ENCODE measurements at regions not wholly inside any gene's neighbourhood (a gene's known extent, or its start where the extent isn't known, plus 50 kb on each side); places are given as distances from the start of the nearest gene placed in this dataset.

DNA sequence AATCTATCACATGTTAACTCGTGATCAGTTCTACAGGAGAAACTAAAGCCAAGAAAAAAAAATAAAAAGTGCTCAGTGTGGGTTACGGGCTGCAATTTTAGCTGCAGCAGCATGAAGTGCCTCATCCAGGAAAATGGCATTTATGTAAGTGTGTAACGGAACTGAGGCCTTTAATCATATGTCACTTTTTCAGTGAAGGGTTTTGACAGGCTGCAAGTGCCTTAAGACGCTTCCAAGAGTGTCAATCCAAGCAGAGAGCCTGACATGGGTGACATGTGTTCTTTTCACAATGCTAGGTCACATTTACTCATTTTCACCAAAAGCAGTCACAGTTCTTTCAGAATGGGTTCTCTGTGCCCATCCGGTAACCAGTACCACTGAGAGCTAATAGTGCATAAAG, 604.6 kb downstream of the RAB28 start:
- no peak overlapping the region for H3K27ac Mint-ChIP-seq
- Histone ChIP-seq H3K4me3 (ENCODE audit: low read length) (no peak overlapping the region), H3K4me1 (ENCODE audit: insufficient read depth, low read length) (no peaks in the 10 kb centered on the region), H3K9me3 (ENCODE audit: low read length) (no peaks in the 10 kb centered on the region), H3K27ac (ENCODE audit: low read depth, low read length) (no peak overlapping the region), H3K27me3 (ENCODE audit: insufficient read depth, low read length, poor library complexity, severe bottlenecking) (no peaks in the 10 kb centered on the region), H3K36me3 (ENCODE audit: insufficient read depth, low read length) (no peaks in the 10 kb centered on the region)
- no peaks in the 10 kb centered on the region for H3K36me3 Mint-ChIP-seq
- ChIA-PET CTCF (no interaction called here), POLR2A (no interaction called here)
- no peak for DNase-seq
- no peaks in the 10 kb centered on the region for H3K27me3 Mint-ChIP-seq
- no peak overlapping the region for H3K4me3 Mint-ChIP-seq
- H3K9me3 Mint-ChIP-seq: peaks cover under 1 to 12% (median 5%) of the 10 kb centered on the region in 5 donors
- no peaks in the 10 kb centered on the region for H3K4me1 Mint-ChIP-seq

GRCh38 chr4:12875640-12876243, 608.4 kb downstream of the RAB28 start:
- ChIA-PET CTCF (no interaction called here), POLR2A (no interaction called here)
- H3K27me3 ChIP-seq (ENCODE audit: insufficient read depth, low read length, poor library complexity, severe bottlenecking): no peaks in the 10 kb centered on the region
- H3K27ac ChIP-seq (ENCODE audit: low read depth, low read length): no peak overlapping the region
- Mint-ChIP-seq H3K4me1 (no peaks in the 10 kb centered on the region), H3K27me3 (no peaks in the 10 kb centered on the region), H3K27ac (no peak overlapping the region), H3K36me3 (no peaks in the 10 kb centered on the region), H3K9me3 (peaks cover 0 to 15% (median 9%) of the 10 kb centered on the region in 5 donors), H3K4me3 (no peak overlapping the region)
- H3K4me1 ChIP-seq (ENCODE audit: insufficient read depth, low read length): no peaks in the 10 kb centered on the region
- H3K4me3 ChIP-seq (ENCODE audit: low read length): no peak overlapping the region
- no peaks in the 10 kb centered on the region for H3K9me3 ChIP-seq (ENCODE audit: low read length)
- DNase-seq: no peak
- no peaks in the 10 kb centered on the region for H3K36me3 ChIP-seq (ENCODE audit: insufficient read depth, low read length)

- no peaks in the 10 kb centered on the region for H3K36me3 ChIP-seq (ENCODE audit: insufficient read depth, low read length)
- no peak for DNase-seq
- no peak overlapping the region for H3K27ac ChIP-seq (ENCODE audit: low read depth, low read length)
- H3K4me1 Mint-ChIP-seq: no peaks in the 10 kb centered on the region
- no peaks in the 10 kb centered on the region for H3K27me3 Mint-ChIP-seq
- no peaks in the 10 kb centered on the region for H3K9me3 ChIP-seq (ENCODE audit: low read length)
- ChIA-PET POLR2A (no interaction called here), CTCF (no interaction called here)
- peaks cover 5 to 27% (median 13%) of the 10 kb centered on the region in 5 donors for H3K9me3 Mint-ChIP-seq
- H3K4me3 Mint-ChIP-seq: no peak overlapping the region
- no peak overlapping the region for H3K27ac Mint-ChIP-seq
- H3K4me1 ChIP-seq (ENCODE audit: insufficient read depth, low read length): no peaks in the 10 kb centered on the region
- no peak overlapping the region for H3K4me3 ChIP-seq (ENCODE audit: low read length)
- no peaks in the 10 kb centered on the region for H3K27me3 ChIP-seq (ENCODE audit: insufficient read depth, low read length, poor library complexity, severe bottlenecking)
- no peaks in the 10 kb centered on the region for H3K36me3 Mint-ChIP-seq
These were observed 610.8 kb downstream of the RAB28 start for GRCh38 chr4:12873351-12873750.

- Mint-ChIP-seq H3K4me3 (no peak overlapping the region), H3K4me1 (no peaks in the 10 kb centered on the region), H3K36me3 (no peaks in the 10 kb centered on the region), H3K27me3 (no peaks in the 10 kb centered on the region), H3K9me3 (peaks cover 0 to 11% (median 3%) of the 10 kb centered on the region in 5 donors), H3K27ac (no peak overlapping the region)
- H3K27me3 ChIP-seq (ENCODE audit: insufficient read depth, low read length, poor library complexity, severe bottlenecking): no peaks in the 10 kb centered on the region
- H3K27ac ChIP-seq (ENCODE audit: low read depth, low read length): no peak overlapping the region
- H3K4me3 ChIP-seq (ENCODE audit: low read length): no peak overlapping the region
- no peak for DNase-seq
- CTCF ChIA-PET: interaction anchor here (1.0 kb wide), 1 partner anchor 203 kb away, joined by 4 read pairs; no protein-coding TSS in a partner anchor
- POLR2A ChIA-PET: no interaction called here
- H3K4me1 ChIP-seq (ENCODE audit: insufficient read depth, low read length): no peaks in the 10 kb centered on the region
- no peaks in the 10 kb centered on the region for H3K9me3 ChIP-seq (ENCODE audit: low read length)
- no peaks in the 10 kb centered on the region for H3K36me3 ChIP-seq (ENCODE audit: insufficient read depth, low read length)
These were observed 622.7 kb downstream of the RAB28 start for GRCh38 chr4:12861422-12861821.

DNA sequence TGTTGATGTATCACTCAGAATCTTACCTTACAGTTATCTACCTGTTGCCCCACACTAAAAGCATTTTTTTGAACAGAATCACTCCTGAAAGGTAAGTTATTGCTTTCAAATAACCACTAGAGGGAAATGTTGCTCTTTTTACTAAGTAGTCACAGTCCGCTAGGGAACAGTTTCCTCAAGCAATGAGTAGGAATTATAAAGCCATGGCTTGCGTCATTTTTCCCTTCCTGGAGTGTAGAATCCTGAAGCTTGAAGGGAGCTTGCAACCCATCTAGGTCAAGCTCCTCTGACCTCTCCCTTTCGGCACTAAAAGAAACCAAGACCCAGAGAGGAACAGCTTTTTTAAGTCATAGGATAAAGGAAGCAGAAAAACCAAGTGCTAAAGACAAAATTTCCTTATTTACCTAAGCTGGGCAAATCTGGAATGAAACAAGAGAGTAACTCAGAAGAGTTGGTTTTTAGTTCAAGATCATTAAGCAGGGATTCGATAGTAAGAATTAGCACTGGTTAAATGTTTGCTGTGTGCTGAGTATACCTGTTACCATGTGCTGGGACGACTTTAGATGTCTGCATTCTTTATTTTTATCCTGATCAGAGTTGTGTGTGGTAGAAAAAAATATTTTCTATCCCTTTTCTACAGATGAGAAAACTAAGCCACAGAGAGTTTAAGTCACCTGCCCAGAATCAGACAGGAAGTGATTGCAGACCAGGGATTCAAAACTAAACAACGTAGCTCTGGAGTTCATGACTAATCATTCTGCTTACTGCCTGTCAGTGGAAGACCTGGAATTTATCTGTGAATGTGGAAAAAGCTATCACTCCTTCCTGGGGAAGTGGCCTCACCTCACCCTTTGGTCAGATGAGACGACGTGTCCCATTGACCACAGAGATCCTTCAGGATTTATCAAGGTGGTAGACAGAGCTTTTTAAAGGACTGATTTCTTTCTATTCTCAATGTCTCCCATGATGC, 631.5 kb downstream of the RAB28 start:
- Mint-ChIP-seq H3K4me1 (no peaks in the 10 kb centered on the region), H3K27ac (no peak overlapping the region), H3K36me3 (peaks cover 0 to 2% (median 0%) of the 10 kb centered on the region in 3 donors), H3K9me3 (peaks cover 0 to 7% (median 0%) of the 10 kb centered on the region in 5 donors), H3K4me3 (no peak overlapping the region), H3K27me3 (peaks cover 0 to 5% of the 10 kb centered on the region in 2 donors)
- Histone ChIP-seq H3K27me3 (ENCODE audit: insufficient read depth, low read length, poor library complexity, severe bottlenecking) (no peaks in the 10 kb centered on the region), H3K9me3 (ENCODE audit: low read length) (no peaks in the 10 kb centered on the region), H3K4me3 (ENCODE audit: low read length) (no peak overlapping the region), H3K4me1 (ENCODE audit: insufficient read depth, low read length) (no peaks in the 10 kb centered on the region), H3K36me3 (ENCODE audit: insufficient read depth, low read length) (no peaks in the 10 kb centered on the region), H3K27ac (ENCODE audit: low read depth, low read length) (no peak overlapping the region)
- ChIA-PET CTCF (no interaction called here), POLR2A (no interaction called here)
- no peak for DNase-seq

GRCh38 chr4:12846368-12846767, 637.8 kb downstream of the RAB28 start:
- no peak for DNase-seq
- H3K4me1 Mint-ChIP-seq: no peaks in the 10 kb centered on the region
- H3K36me3 ChIP-seq (ENCODE audit: insufficient read depth, low read length): no peaks in the 10 kb centered on the region
- H3K4me3 Mint-ChIP-seq: no peak overlapping the region
- H3K27me3 ChIP-seq (ENCODE audit: insufficient read depth, low read length, poor library complexity, severe bottlenecking): no peaks in the 10 kb centered on the region
- no peak overlapping the region for H3K27ac Mint-ChIP-seq
- peaks cover 0 to 5% of the 10 kb centered on the region in 2 donors for H3K27me3 Mint-ChIP-seq
- POLR2A ChIA-PET: no interaction called here
- peaks cover 0 to 8% (median 2%) of the 10 kb centered on the region in 5 donors for H3K9me3 Mint-ChIP-seq
- CTCF ChIA-PET: no interaction called here
- H3K4me3 ChIP-seq (ENCODE audit: low read length): no peak overlapping the region
- peaks cover 0 to 2% (median 0%) of the 10 kb centered on the region in 3 donors for H3K36me3 Mint-ChIP-seq
- no peaks in the 10 kb centered on the region for H3K4me1 ChIP-seq (ENCODE audit: insufficient read depth, low read length)
- H3K27ac ChIP-seq (ENCODE audit: low read depth, low read length): no peak overlapping the region
- no peaks in the 10 kb centered on the region for H3K9me3 ChIP-seq (ENCODE audit: low read length)

DNA sequence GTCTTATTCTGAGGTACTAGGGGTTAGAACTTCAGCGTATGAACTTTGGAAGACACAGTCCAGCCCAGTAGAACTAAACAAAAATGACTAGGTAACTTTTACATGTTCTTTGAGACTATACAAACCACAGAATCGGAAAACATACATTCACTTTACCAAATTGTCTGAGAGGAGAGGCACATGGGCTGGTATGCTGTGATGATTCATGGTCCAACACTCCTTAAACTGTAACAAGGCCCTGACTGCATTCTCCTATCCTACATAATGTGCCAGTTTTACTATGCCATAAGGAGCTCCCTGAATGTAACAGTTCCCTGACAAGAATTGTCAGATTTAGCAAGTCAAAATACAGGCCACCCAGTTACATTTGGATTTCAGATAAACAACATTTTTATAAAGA, 640.0 kb downstream of the RAB28 start:
- Histone ChIP-seq H3K4me3 (ENCODE audit: low read length) (no peak overlapping the region), H3K36me3 (ENCODE audit: insufficient read depth, low read length) (no peaks in the 10 kb centered on the region), H3K9me3 (ENCODE audit: low read length) (no peaks in the 10 kb centered on the region), H3K27ac (ENCODE audit: low read depth, low read length) (no peak overlapping the region), H3K27me3 (ENCODE audit: insufficient read depth, low read length, poor library complexity, severe bottlenecking) (no peaks in the 10 kb centered on the region), H3K4me1 (ENCODE audit: insufficient read depth, low read length) (no peaks in the 10 kb centered on the region)
- peaks cover 0 to 5% of the 10 kb centered on the region in 2 donors for H3K27me3 Mint-ChIP-seq
- ChIA-PET POLR2A (no interaction called here), CTCF (no interaction called here)
- DNase-seq: no peak
- H3K4me1 Mint-ChIP-seq: no peaks in the 10 kb centered on the region
- peak overlapping the region in 1 of 8 donors; percentile 12 for H3K27ac Mint-ChIP-seq
- H3K9me3 Mint-ChIP-seq: peaks cover 0 to 8% (median 3%) of the 10 kb centered on the region in 5 donors
- H3K4me3 Mint-ChIP-seq: no peak overlapping the region
- no peaks in the 10 kb centered on the region for H3K36me3 Mint-ChIP-seq

DNA sequence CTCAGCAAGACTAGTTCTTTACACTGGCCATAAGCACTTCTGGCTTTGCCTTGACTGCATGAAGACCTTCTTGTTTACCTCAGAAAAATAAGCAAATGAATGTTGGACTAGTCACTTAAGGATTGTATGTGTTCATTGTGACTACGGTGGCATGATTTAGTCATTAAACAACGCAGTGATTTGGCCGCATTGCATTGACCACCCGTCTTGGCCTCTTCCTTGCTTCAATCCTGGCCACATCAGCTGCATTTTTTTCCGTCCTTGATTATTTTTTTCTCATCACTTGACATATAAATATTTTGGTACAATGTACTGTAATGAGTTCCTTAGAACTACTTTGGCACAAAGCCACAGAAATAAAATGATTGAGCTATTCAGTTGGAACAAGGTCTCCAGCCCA, 656.2 kb downstream of the RAB28 start:
- H3K9me3 ChIP-seq (ENCODE audit: low read length): no peaks in the 10 kb centered on the region
- no peaks in the 10 kb centered on the region for H3K27me3 ChIP-seq (ENCODE audit: insufficient read depth, low read length, poor library complexity, severe bottlenecking)
- no peak for DNase-seq
- H3K27ac Mint-ChIP-seq: no peak overlapping the region
- H3K4me1 Mint-ChIP-seq: no peaks in the 10 kb centered on the region
- H3K4me1 ChIP-seq (ENCODE audit: insufficient read depth, low read length): no peaks in the 10 kb centered on the region
- H3K27ac ChIP-seq (ENCODE audit: low read depth, low read length): no peak overlapping the region
- H3K27me3 Mint-ChIP-seq: no peaks in the 10 kb centered on the region
- ChIA-PET CTCF (no interaction called here), POLR2A (no interaction called here)
- H3K4me3 ChIP-seq (ENCODE audit: low read length): no peak overlapping the region
- no peaks in the 10 kb centered on the region for H3K36me3 ChIP-seq (ENCODE audit: insufficient read depth, low read length)
- H3K4me3 Mint-ChIP-seq: no peak overlapping the region
- H3K9me3 Mint-ChIP-seq: peaks cover 2 to 4% (median 2%) of the 10 kb centered on the region in 5 donors
- H3K36me3 Mint-ChIP-seq: no peaks in the 10 kb centered on the region
